IMR-90 (cell line): ENCODE measurements at regions not wholly inside any gene's neighbourhood (a gene's known extent, or its start where the extent isn't known, plus 50 kb on each side); places are given as distances from the start of the nearest gene placed in this dataset.

ENCODE experiments used
- ATAC-seq: fragments of 200-7000 bp; cut with Tn5 transposase; 2 replicates; pipeline ENCODE4 v1.9.1; 2020; ENCODE audit warnings: low read depth, mild to moderate bottlenecking, moderate library complexity
- BruUV-seq: library from RNA; stranded (reverse); fragments of 400-500 nt; replicated peaks from 2 replicates; lab custom pipeline; 2021; lab: Mats Ljungman, UMichigan
- CTCF ChIA-PET: fragments of 300-600 bp; formaldehyde crosslinking; extraction: SDS; loops from one replicate; lab custom pipeline; 2021; ENCODE audit warnings: antibody characterized with exemption; lab: Yijun Ruan, JAX
- POLR2A ChIA-PET: fragments of 300-600 bp; sonication (Branson Sonifier 250); formaldehyde crosslinking; loops from one replicate; lab custom pipeline; 2022; ENCODE audit warnings: antibody characterized with exemption; ENCODE audit not compliant: unreplicated experiment; lab: Charles Lee
- DNase-seq: peaks from one replicate; pipeline ENCODE4 v3.0.0; 2013
- H2AFZ ChIP-seq: replicated peaks from 2 replicates; pipeline ENCODE3; 2013; ENCODE audit warnings: low read length, mild to moderate bottlenecking; ENCODE audit not compliant: poor library complexity
- H2AK5ac ChIP-seq: 2 replicates; pipeline ENCODE4 v1.6.1; 2013; ENCODE audit warnings: low read depth, low read length, inconsistent platforms
- H2AK9ac ChIP-seq: replicated peaks from 2 replicates; pipeline ENCODE3; 2013; ENCODE audit warnings: mild to moderate bottlenecking, low read depth, low read length, moderate library complexity; ENCODE audit not compliant: poor library complexity
- H2BK120ac ChIP-seq: 2 replicates; pipeline ENCODE4 v1.6.1; 2013; ENCODE audit warnings: low read depth, low read length, inconsistent platforms
- H2BK15ac ChIP-seq: 3 replicates; pipeline ENCODE4 v1.6.1; 2013; ENCODE audit warnings: low read depth, low read length, inconsistent platforms
- H2BK20ac ChIP-seq: 2 replicates; pipeline ENCODE4 v1.6.1; 2013; ENCODE audit warnings: low read depth, mild to moderate bottlenecking, inconsistent platforms, low read length, moderate library complexity
- H2BK5ac ChIP-seq: 2 replicates; pipeline ENCODE4 v1.6.1; 2013; ENCODE audit warnings: mild to moderate bottlenecking, low read depth, low read length, inconsistent platforms; ENCODE audit not compliant: poor library complexity, severe bottlenecking
- H3K14ac ChIP-seq: replicated peaks from 2 replicates; pipeline ENCODE4 v1.6.1; 2013; ENCODE audit warnings: low read depth, low read length, inconsistent platforms
- H3K18ac ChIP-seq: 2 replicates; pipeline ENCODE4 v1.6.1; 2013; ENCODE audit warnings: low read depth, low read length, control low read depth
- H3K23ac ChIP-seq: 2 replicates; pipeline ENCODE4 v1.6.1; 2013; ENCODE audit warnings: low read depth, low read length, inconsistent platforms
- H3K27ac ChIP-seq: 2 replicates; pipeline ENCODE4 v1.5.1; 2013; ENCODE audit warnings: mild to moderate bottlenecking, control low read depth, low read length; ENCODE audit not compliant: insufficient read depth
- H3K27me3 ChIP-seq: 2 replicates; pipeline ENCODE4 v1.6.1; 2013; ENCODE audit warnings: low read length; ENCODE audit not compliant: control insufficient read depth, insufficient read depth
- H3K36me3 ChIP-seq: 2 replicates; pipeline ENCODE4 v1.6.1; 2013; ENCODE audit warnings: low read length, mixed read lengths; ENCODE audit not compliant: control insufficient read depth, insufficient read depth
- H3K4ac ChIP-seq: 2 replicates; pipeline ENCODE4 v1.6.1; 2013; ENCODE audit warnings: low read depth, low read length, inconsistent platforms
- H3K4me1 ChIP-seq: 2 replicates; pipeline ENCODE4 v1.6.1; 2013; ENCODE audit warnings: low read length, mixed read lengths; ENCODE audit not compliant: control insufficient read depth, insufficient read depth
- H3K4me2 ChIP-seq: 2 replicates; pipeline ENCODE4 v1.6.1; 2013; ENCODE audit warnings: low read depth, mild to moderate bottlenecking, control low read depth, low read length, moderate library complexity
- H3K4me3 ChIP-seq: 2 replicates; pipeline ENCODE4 v1.5.1; 2013; ENCODE audit warnings: low read depth, mild to moderate bottlenecking, control low read depth, low read length, moderate library complexity; ENCODE audit not compliant: insufficient read depth
- H3K56ac ChIP-seq: 2 replicates; pipeline ENCODE4 v1.6.1; 2013; ENCODE audit warnings: low read length, inconsistent platforms; ENCODE audit not compliant: insufficient read depth; ENCODE audit errors: extremely low read depth
- H3K79me1 ChIP-seq, 2 experiments: 2 replicates each; pipeline ENCODE4 v1.6.1; 2013; ENCODE audit warnings: low read length in 2 of 2, inconsistent platforms in 1 of 2, low read depth in 1 of 2
- H3K9ac ChIP-seq: 2 replicates; pipeline ENCODE4 v1.6.1; 2013; ENCODE audit warnings: low read depth, low read length, control low read depth
- H3K9me1 ChIP-seq: 2 replicates; pipeline ENCODE4 v1.6.1; 2013; ENCODE audit warnings: low read length, inconsistent platforms; ENCODE audit not compliant: insufficient read depth
- H3K9me3 ChIP-seq: 2 replicates; pipeline ENCODE4 v1.6.1; 2013; ENCODE audit warnings: low read length; ENCODE audit not compliant: control insufficient read depth, insufficient read depth
- H4K20me1 ChIP-seq: 2 replicates; pipeline ENCODE4 v1.6.1; 2013; ENCODE audit warnings: low read length, inconsistent platforms; ENCODE audit not compliant: insufficient read depth
- H4K5ac ChIP-seq: 2 replicates; pipeline ENCODE4 v1.6.1; 2013; ENCODE audit warnings: mild to moderate bottlenecking, low read depth, low read length, control low read depth
- H4K8ac ChIP-seq, 2 experiments: 2 replicates each; pipeline ENCODE4 v1.6.1; 2013; ENCODE audit warnings: low read depth in 2 of 2, low read length in 2 of 2, control low read depth in 1 of 2, inconsistent platforms in 1 of 2
- H4K91ac ChIP-seq: 2 replicates; pipeline ENCODE4 v1.6.1; 2013; ENCODE audit warnings: low read depth, low read length, inconsistent platforms; ENCODE audit not compliant: insufficient read depth
- BHLHE40 ChIP-seq: fragments of 150-350 bp; IDR thresholded peaks from 2 replicates; pipeline ENCODE4 v1.6.1; 2016; ENCODE audit warnings: mild to moderate bottlenecking, low read depth, low read length
- CEBPB ChIP-seq: IDR thresholded peaks from 2 replicates; pipeline ENCODE4 v1.6.1; 2012; ENCODE audit warnings: low read depth, low read length, improper control_type of control experiment
- FOS ChIP-seq: fragments of 150-350 bp; IDR thresholded peaks from 2 replicates; pipeline ENCODE4 v1.6.1; 2016; ENCODE audit warnings: low read depth, low read length
- MAFK ChIP-seq: IDR thresholded peaks from 2 replicates; pipeline ENCODE4 v1.6.1; 2012; ENCODE audit warnings: low read depth, low read length, improper control_type of control experiment
- MAZ ChIP-seq: IDR thresholded peaks from 2 replicates; pipeline ENCODE4 v1.6.1; 2012; ENCODE audit warnings: low read depth, mild to moderate bottlenecking, low read length, improper control_type of control experiment, moderate library complexity, borderline replicate concordance
- MXI1 ChIP-seq: IDR thresholded peaks from 2 replicates; pipeline ENCODE4 v1.6.1; 2012; ENCODE audit warnings: low read depth, mild to moderate bottlenecking, low read length, moderate library complexity, borderline replicate concordance
- NFE2L2 ChIP-seq: fragments of 150-350 bp; IDR thresholded peaks from 2 replicates; pipeline ENCODE4 v1.6.1; 2016; ENCODE audit warnings: low read depth, mild to moderate bottlenecking, low read length
- POLR2A ChIP-seq: IDR thresholded peaks from 2 replicates; pipeline ENCODE4 v1.6.1; 2012; ENCODE audit warnings: mild to moderate bottlenecking, low read depth, low read length
- RCOR1 ChIP-seq: IDR thresholded peaks from 2 replicates; pipeline ENCODE4 v1.6.1; 2012; ENCODE audit warnings: mild to moderate bottlenecking, low read length, improper control_type of control experiment; ENCODE audit not compliant: insufficient replicate concordance
- RFX5 ChIP-seq: IDR thresholded peaks from 2 replicates; pipeline ENCODE4 v1.8.0; 2012; ENCODE audit warnings: low read depth, mild to moderate bottlenecking, low read length, moderate library complexity
- SMC3 ChIP-seq: fragments of 150-350 bp; IDR thresholded peaks from 2 replicates; pipeline ENCODE4 v1.6.1; 2016; ENCODE audit warnings: low read depth, mild to moderate bottlenecking, antibody characterized with exemption, low read length, moderate library complexity
- WGBS, 2 experiments: methylation state at CpG; one replicate each; pipeline versions ENCODE4 v1.1.5 to v1.1.7; 2013; ENCODE audit warnings: missing lambda C conversion rate in 2 of 2; ENCODE audit not compliant: insufficient read length in 1 of 2; ENCODE audit errors: extremely low coverage in 2 of 2; 5-methylcytosine and 5-hydroxymethylcytosine counted together
- dilution Hi-C: fragments of 300-500 bp; cut with HindIII; formaldehyde crosslinking; loops from one replicate; pipeline ENCODE4 v1.14.3; 2018; ENCODE audit warnings: low sequenced_read_pairs; ENCODE audit not compliant: unreplicated experiment
- in situ Hi-C: fragments of 300-500 bp; cut with MboI; formaldehyde crosslinking; loops from 3 replicates; pipeline ENCODE4 v1.14.3; 2019; ENCODE audit warnings: low sequenced_read_pairs, inconsistent platforms, mixed read lengths
- intact Hi-C: fragments of 100-400 bp; cut with micrococcal nuclease; formaldehyde crosslinking; loops from 2 replicates; pipeline ENCODE4 v1.10.0; 2022
- TF ChIP-seq, protein P1 (sequence below): conservative IDR thresholded peaks from 2 replicates; pipeline ENCODE4 v1.5.1; 2012; ENCODE audit warnings: mild to moderate bottlenecking, low read depth, low read length, improper control_type of control experiment
- TF ChIP-seq, protein P2 (sequence below): fragments of 150-350 bp; IDR thresholded peaks from 2 replicates; pipeline ENCODE4 v1.6.1; 2017; ENCODE audit warnings: mild to moderate bottlenecking, antibody characterized with exemption, low read length, low read depth

DNA sequence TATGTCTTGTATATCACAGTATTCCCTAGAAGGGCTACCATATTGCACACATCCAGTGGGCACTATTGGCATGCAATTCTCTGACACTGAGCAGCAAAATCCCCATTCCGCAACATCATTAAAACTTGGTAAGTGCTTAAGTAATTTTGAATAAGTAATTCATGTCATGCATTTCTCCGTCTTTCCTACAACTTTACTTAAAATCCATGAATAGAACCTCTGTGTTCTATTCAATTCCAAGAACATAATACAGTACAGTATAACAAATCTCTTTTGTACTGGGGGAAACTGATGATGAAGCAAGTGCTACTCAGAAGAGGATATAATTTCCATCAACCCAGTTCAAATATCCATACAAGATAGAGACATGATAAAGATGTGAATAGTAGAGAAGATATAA, 80.9 kb upstream of the SEMA3C start:
- Histone ChIP-seq H3K9ac (no peak overlapping the region), H2AK9ac (no peak overlapping the region), H2AFZ (no peak overlapping the region), H2BK15ac (no peak overlapping the region), H3K14ac (no peak overlapping the region), H2BK5ac (no peak overlapping the region), H3K4me1 (no peaks in the 10 kb centered on the region), H3K4me2 (no peak overlapping the region), H3K18ac (no peak overlapping the region), H3K79me1 (no peaks in the 10 kb centered on the region), H4K20me1 (no peaks in the 10 kb centered on the region), H3K4me3 (no peak overlapping the region), H3K23ac (no peak overlapping the region), H3K9me1 (no peaks in the 10 kb centered on the region), H3K27ac (no peak overlapping the region), H2AK5ac (no peak overlapping the region), H3K9me3 (no peaks in the 10 kb centered on the region), H3K36me3 (no peaks in the 10 kb centered on the region), H2BK120ac (no peak overlapping the region), H2BK20ac (no peak overlapping the region), H3K27me3 (no peaks in the 10 kb centered on the region), H3K4ac (no peak overlapping the region), H4K5ac (no peak overlapping the region), H3K56ac (no peak overlapping the region), H4K8ac (no peak overlapping the region), H4K91ac (no peak overlapping the region)
- intact Hi-C loops = no loop called here
- ChIA-PET POLR2A (no interaction called here), CTCF (no interaction called here)
- BruUV-seq = no TSS peak
- no peak for ATAC-seq
- TF ChIP-seq POLR2A (no peak), NFE2L2 (no peak), SMC3 (no peak), MAFK (no peak), CEBPB (no peak), RCOR1 (no peak), MXI1 (no peak), FOS (no peak), RFX5 (no peak), BHLHE40 (no peak), MAZ (no peak)
- TF ChIP-seq, protein P1, sequence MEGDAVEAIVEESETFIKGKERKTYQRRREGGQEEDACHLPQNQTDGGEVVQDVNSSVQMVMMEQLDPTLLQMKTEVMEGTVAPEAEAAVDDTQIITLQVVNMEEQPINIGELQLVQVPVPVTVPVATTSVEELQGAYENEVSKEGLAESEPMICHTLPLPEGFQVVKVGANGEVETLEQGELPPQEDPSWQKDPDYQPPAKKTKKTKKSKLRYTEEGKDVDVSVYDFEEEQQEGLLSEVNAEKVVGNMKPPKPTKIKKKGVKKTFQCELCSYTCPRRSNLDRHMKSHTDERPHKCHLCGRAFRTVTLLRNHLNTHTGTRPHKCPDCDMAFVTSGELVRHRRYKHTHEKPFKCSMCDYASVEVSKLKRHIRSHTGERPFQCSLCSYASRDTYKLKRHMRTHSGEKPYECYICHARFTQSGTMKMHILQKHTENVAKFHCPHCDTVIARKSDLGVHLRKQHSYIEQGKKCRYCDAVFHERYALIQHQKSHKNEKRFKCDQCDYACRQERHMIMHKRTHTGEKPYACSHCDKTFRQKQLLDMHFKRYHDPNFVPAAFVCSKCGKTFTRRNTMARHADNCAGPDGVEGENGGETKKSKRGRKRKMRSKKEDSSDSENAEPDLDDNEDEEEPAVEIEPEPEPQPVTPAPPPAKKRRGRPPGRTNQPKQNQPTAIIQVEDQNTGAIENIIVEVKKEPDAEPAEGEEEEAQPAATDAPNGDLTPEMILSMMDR = no peak
- TF ChIP-seq, protein P2, sequence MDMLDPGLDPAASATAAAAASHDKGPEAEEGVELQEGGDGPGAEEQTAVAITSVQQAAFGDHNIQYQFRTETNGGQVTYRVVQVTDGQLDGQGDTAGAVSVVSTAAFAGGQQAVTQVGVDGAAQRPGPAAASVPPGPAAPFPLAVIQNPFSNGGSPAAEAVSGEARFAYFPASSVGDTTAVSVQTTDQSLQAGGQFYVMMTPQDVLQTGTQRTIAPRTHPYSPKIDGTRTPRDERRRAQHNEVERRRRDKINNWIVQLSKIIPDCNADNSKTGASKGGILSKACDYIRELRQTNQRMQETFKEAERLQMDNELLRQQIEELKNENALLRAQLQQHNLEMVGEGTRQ = no peak
- in situ Hi-C loops = no loop called here
- dilution Hi-C loops = no loop called here
- no peak for DNase-seq
- WGBS, 2 experiments = no CpG with 5 or more reads among the region's 2 CpGs
